HG03196 (cell line): ENCODE measurements at regions not wholly inside any gene's neighbourhood (a gene's known extent, or its start where the extent isn't known, plus 50 kb on each side); places are given as distances from the start of the nearest gene placed in this dataset.
"Not testable (repeated sequence)": the region's sequence is repeated elsewhere in the genome, so short reads cannot be mapped to it uniquely, and the experiment has no call there.

Experiments used
- ATAC-seq: cut with Tn5 transposase; IDR thresholded peaks from one replicate; pipeline ENCODE4 v1.9.1; 2021; ENCODE audit not compliant: unreplicated experiment

DNA sequence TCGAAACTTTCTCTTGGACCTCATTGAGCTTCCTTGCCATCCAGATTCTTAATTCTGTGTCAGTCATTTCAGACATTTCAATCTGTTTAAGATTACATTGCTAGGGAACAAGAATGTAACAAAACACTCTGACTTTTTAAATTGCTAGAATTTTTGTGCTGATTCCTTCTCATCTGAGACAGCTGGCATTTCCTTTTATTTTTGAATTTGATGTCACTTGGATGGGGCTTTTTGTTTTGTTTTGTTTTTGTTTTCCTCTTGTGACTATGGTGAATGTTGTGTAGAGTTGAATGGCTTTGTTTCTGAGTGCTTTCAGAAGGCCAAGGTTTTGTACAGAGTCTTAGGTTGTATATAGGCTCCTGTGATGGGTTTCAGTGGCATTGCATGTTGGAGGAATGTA is 1129.3 kb downstream of the NAALADL2 start:
- ATAC-seq: no peak

- no peak for ATAC-seq
Observed at GRCh38 chr3:175985781-175986180, 1126.6 kb downstream of the NAALADL2 start.

GRCh38 chr3:175983379-175983778 is 1124.2 kb downstream of the NAALADL2 start:
- no peak for ATAC-seq

DNA sequence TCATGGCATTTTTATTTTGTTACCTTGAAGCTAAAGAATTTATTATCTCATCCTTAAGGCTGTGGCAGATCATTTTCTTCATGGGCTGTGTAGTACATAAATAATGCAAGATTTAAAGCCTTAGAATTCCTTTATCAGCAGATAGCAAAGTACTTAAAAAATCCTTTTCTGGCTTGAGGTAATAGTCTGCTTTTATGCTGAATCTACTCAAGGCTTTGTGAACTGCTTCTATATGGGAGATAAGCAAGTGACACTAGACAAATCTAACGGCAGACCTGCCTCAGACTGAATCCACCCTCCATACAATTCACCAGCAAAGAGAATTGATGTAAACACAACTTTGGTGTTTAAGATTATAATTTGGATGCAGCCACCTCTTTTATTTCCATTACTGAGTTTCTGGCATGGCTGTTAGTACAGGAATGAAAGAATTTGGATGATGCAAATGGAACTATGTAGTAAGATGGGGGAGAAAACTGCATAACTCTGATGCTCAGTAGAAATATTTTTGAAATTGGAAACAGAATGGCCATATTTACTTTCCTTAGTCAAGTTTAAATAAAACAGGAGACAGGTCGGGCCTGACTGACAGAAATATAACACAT is 1121.5 kb downstream of the NAALADL2 start:
- no peak for ATAC-seq

GRCh38 chr3:175977968-175978752 is 1119.0 kb downstream of the NAALADL2 start:
- no peak for ATAC-seq

GRCh38 chr3:175969456-175969855 is 1110.3 kb downstream of the NAALADL2 start:
- no peak for ATAC-seq

GRCh38 chr3:175965036-175965435 is 1105.9 kb downstream of the NAALADL2 start:
- no peak for ATAC-seq

DNA sequence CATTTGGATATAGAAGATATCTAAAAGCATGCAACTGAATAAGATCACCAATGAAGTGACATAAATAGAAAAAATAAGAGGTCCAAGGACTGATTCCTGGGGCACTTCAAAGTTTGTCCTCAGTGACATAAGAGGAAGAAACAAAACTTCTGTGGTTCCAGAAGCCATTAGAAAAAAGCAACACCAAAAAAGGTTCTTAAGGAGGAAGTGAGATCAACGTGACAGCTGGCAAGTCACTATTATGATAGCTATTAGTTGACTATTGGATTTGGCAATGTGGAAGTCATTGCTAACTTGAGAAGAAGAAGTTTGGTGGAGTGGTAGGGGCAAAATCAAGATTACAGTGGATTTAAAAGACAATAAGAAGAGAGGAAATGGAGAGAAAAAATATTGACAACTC is 1098.3 kb downstream of the NAALADL2 start:
- no peak for ATAC-seq

- no peak for ATAC-seq
Observed at GRCh38 chr3:175956964-175957363, 1097.8 kb downstream of the NAALADL2 start.

GRCh38 chr3:175951047-175951694 is 1092.0 kb downstream of the NAALADL2 start:
- no peak for ATAC-seq

DNA sequence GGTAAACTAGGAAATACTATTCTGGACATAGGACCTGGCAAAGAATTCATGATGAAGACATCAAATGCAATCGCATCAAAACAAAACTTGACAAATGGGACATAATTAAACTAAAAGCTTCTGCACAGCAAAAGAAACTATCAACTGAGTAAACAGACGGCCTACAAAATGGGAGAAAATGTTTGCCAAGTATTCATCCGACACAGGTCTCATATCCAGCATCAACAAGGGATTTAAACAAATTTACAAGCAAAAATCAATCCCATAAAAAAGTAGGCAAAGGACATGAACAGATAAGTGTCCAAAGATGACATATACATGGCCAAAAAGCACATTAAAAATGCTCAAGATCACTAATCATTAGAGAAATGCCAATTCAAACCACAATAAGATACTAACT is 1088.9 kb downstream of the NAALADL2 start:
- ATAC-seq: no peak

DNA sequence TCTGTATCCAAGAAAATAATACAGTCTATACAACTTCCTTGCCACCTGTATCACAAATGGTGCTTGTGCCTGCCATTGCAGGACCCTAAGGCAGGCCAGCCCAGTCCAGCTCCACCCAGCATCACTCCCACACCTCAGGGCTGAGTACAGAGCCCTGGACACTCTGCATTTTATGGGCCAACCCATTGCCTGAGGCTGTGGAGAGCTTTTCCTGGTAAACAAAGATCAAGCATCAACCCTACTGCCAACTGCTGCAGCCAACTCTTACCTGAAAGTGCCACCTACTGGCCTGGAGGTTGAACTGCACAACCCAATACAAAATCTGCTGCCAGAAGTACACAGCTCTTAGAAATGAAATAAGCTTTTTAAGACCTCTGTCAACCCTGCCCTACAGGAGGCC is 1082.2 kb downstream of the NAALADL2 start:
- ATAC-seq: no peak

DNA sequence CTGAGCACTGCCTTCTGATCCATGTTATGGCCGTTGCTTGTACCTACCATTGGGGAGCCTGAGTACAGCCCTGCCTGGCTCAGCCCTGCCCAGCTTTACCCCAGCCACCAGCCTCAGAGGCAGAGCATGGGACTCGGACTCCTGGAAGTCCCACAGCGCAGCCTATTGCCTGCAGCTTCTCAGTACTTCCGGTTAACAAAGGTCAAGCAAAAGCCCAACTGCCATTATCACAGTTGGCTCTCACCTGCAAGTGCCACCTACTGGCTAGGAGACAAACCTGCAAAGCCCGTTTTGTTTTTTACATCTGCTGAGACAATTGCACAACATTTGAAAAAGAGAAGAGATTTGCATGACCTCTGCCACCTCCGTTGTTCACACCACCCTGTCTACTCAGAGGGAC is 1081.7 kb downstream of the NAALADL2 start:
- ATAC-seq: no peak

DNA sequence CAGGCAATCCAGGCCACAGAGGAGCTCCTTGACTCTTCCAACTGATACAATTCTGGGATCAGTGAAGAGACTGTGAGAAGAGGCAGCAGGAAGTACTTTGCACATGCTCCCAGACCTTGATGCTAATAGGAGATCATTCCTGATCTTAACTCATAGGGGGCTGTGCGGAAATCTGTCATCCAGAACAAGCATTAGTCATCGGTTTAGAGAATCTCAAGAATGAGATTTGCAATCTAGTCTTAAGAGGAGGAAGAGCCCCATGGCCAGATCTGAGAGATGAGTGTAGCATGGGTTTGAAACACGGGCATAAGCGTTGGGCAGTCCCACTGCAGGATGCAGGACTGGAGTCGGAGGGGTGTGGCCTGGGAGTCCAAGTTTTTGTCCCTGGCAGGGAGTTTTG is 1081.1 kb downstream of the NAALADL2 start:
- ATAC-seq: no peak

DNA sequence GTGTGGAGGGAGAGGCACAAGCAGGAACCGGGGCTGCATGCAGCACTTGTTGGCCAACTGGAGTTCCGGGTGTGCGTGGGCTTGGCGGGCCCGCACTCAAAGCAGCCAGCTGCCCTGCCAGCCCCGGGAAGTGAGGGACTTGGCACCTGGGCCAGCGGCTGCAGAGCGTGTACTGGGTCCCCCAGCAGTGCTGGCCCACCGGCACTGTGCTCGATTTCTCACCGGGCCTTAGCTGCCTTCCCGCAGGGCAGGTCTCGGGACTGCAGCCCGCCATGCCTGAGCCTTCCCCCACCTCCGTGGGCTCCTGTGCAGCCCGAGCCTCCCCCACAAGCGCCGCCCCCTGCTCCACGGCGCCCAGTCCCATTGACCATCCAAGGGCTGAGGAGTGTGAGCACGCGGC is 1078.2 kb downstream of the NAALADL2 start:
- not testable (repeated sequence) for ATAC-seq

- ATAC-seq: no peak
Observed at GRCh38 chr3:175932586-175932985, 1073.5 kb downstream of the NAALADL2 start.

DNA sequence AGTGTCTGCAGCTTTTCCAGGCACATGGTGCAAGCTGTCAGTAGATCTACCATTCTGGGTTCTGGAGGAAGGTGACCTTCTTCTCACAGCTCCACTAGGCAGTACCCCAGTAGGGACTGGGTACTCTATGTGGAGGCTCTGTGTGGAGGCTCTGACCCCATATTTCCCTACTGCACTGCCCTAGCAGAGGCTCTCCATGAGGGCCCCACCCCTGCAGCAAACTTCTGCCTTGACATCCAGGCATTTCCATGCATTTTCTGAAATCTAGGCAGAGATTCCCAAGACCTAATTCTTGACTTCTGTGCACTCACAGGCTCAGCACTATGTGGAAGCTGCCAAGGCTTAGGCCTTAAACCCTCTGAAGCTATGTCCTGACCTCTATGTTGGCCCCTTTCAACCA is 1060.0 kb downstream of the NAALADL2 start:
- no peak for ATAC-seq

DNA sequence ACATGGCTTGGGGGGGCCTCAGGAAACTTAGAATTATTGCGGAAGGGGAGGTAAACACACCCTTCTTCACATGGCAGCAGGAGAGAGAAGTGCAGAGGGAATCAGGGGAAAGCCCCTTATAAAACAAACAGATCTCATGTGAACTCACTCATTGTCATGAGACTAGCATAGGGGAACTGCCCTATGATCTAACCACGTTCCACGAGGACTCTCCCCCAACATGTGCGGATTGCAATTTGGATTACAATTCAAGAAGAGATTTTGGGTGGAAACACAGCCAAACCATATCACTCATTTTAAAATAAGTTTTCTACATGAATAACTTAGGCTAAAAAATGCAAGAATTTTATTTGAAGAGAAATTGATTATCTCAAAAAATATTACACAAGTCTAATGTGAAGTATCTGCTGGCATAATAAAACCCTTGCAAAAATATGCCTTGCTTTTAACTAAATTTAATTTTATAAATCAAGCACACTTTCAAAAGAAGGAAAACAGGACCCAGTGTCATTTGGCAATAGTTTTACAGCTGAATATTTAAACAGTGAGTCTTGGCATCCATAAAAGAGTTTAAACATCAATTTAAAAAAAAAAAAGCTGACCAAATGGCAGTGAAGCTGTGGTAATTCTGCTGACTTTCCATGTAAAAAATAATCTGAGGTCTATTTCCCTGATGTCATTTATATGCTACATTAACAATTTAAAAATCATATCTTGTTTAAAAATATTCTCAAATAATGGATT is 1057.2 kb downstream of the NAALADL2 start:
- no peak for ATAC-seq

DNA sequence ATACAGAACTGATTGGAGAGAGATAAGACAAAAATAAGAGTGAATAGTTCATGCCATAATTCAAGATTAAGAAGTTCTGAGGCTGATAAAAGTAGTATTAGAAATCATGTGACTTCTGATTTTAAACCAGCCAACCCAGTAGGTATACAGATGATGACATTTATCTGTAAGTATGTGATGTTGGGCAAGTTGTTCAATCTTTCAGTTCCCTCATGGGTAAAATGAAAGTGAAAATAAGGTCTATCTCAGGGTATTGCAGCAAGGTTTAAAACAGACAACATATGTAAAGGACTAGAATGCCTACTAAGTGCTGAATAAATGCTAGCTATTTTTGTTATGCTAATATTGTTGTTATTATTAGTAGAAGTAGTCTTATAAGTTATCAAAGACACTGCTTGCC is 1055.7 kb downstream of the NAALADL2 start:
- no peak for ATAC-seq

GRCh38 chr3:175913286-175913685 is 1054.2 kb downstream of the NAALADL2 start:
- ATAC-seq: no peak

DNA sequence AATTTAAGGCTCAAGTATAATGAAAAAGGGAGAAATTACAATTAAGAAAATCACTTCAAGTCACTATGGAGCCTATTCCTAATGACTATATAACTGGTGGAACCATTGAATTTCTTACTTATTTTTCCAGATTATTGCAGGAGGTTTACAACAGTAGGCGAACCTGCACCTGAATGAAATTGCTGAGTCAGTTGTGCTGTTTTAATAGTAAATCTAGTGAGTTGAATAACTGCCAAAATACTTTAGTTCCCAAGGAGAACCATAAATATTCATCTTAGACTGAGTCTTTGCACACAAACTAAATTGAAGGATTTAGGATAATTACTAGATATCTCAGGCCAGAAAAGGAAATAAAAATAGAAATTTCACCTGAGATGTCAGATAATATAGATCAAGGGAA is 1052.8 kb downstream of the NAALADL2 start:
- no peak for ATAC-seq

GRCh38 chr3:175902226-175902625 is 1043.1 kb downstream of the NAALADL2 start:
- ATAC-seq: no peak
